ENCODE measurements at regions not wholly inside any gene's neighbourhood (a gene's known extent, or its start where the extent isn't known, plus 50 kb on each side); places are given as distances from the start of the nearest gene placed in this dataset.

GRCh38 chr4:11342401-11342800 lies 86.3 kb downstream of the HS3ST1 start:
- TF ChIP-seq CTCF (IDR thresholded peaks at IDR 0.05; ENCODE audit: insufficient read depth, low read length) (no peak), POLR2AphosphoS5 (IDR thresholded peaks at IDR 0.05; ENCODE audit: low read depth) (no peak)
